DND-41 (cell line): ENCODE measurements at regions not wholly inside any gene's neighbourhood (a gene's known extent, or its start where the extent isn't known, plus 50 kb on each side); places are given as distances from the start of the nearest gene placed in this dataset.

ENCODE experiments used
- ATAC-seq: fragments of 200-7000 bp; cut with Tn5 transposase; 3 replicates; pipeline ENCODE4 v1.9.1; 2021; ENCODE audit warnings: low read depth; ENCODE audit not compliant: insufficient read depth
- DNase-seq: peaks from one replicate; pipeline ENCODE4 v3.0.0-alpha.2; 2020
- H2AFZ ChIP-seq: 2 replicates; pipeline ENCODE4 v1.6.0; 2012; ENCODE audit warnings: low read depth, low read length
- H3K27ac ChIP-seq: 2 replicates; pipeline ENCODE4 v1.5.1; 2012; ENCODE audit warnings: low read length, inconsistent platforms
- H3K27me3 ChIP-seq: fragments of 200-600 bp; sonication (generic); 2 replicates; pipeline ENCODE4 v1.6.0; 2012; ENCODE audit warnings: low read length, mild to moderate bottlenecking, inconsistent platforms; ENCODE audit not compliant: insufficient read depth, poor library complexity
- H3K36me3 ChIP-seq: 2 replicates; pipeline ENCODE4 v1.5.1; 2012; ENCODE audit warnings: low read length, inconsistent platforms; ENCODE audit not compliant: insufficient read depth
- H3K4me1 ChIP-seq: 2 replicates; pipeline ENCODE4 v1.5.1; 2012; ENCODE audit warnings: mild to moderate bottlenecking, low read length; ENCODE audit not compliant: insufficient read depth
- H3K4me2 ChIP-seq: 2 replicates; pipeline ENCODE4 v1.6.0; 2012; ENCODE audit warnings: mild to moderate bottlenecking, moderate library complexity, low read length, inconsistent platforms; ENCODE audit not compliant: insufficient read depth
- H3K4me3 ChIP-seq, 2 experiments: fragments of 200-600 bp in 1 of 2; shearing (Covaris generic) in 1 of 2; 2 replicates each; pipeline ENCODE4 v1.5.1; 2012 to 2016; ENCODE audit warnings: inconsistent platforms in 2 of 2, low read length in 2 of 2, mild to moderate bottlenecking in 2 of 2, low read depth in 1 of 2, moderate library complexity in 1 of 2
- H3K79me2 ChIP-seq: 2 replicates; pipeline ENCODE4 v1.6.0; 2012; ENCODE audit warnings: low read length, inconsistent platforms; ENCODE audit not compliant: insufficient read depth
- H3K9ac ChIP-seq: 2 replicates; pipeline ENCODE4 v1.6.0; 2012; ENCODE audit warnings: low read depth, mild to moderate bottlenecking, inconsistent platforms, low read length, moderate library complexity
- H3K9me3 ChIP-seq: 2 replicates; pipeline ENCODE4 v1.5.1; 2012; ENCODE audit warnings: low read length, moderate library complexity, mild to moderate bottlenecking, inconsistent platforms; ENCODE audit not compliant: insufficient read depth, severe bottlenecking
- H4K20me1 ChIP-seq: 2 replicates; pipeline ENCODE4 v1.6.0; 2012; ENCODE audit warnings: low read length; ENCODE audit not compliant: insufficient read depth
- EZH2 ChIP-seq: IDR thresholded peaks from 3 replicates; pipeline ENCODE4 v1.6.1; 2012; ENCODE audit warnings: borderline replicate concordance, low read depth, mild to moderate bottlenecking, moderate library complexity, low read length, inconsistent platforms; ENCODE audit not compliant: severe bottlenecking
- TF ChIP-seq, protein P1 (sequence below): IDR thresholded peaks from 2 replicates; pipeline ENCODE4 v1.5.1; 2012; ENCODE audit warnings: borderline replicate concordance, low read length, moderate library complexity, mild to moderate bottlenecking; ENCODE audit not compliant: poor library complexity, severe bottlenecking; ENCODE audit errors: extremely low read depth

DNA sequence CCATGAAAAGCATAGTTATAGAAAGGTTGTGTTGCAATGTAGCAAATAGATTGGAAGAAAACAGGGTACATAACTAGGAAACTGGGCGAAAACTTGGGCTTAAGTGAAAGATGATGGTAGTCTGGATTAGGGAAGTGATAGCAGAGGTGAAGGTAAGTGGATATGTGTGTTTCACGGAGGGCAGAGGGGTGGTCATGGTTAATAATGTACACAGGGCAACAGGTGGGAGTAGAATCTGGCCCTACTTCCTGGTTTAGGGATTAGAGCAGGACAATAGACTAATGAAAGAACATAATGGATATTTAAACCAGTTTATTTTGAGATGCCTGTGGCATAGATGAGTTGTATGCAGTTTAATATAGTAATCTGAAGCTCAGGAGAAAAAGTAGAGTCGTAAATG lies 257.3 kb upstream of the SPRY2 start:
- Histone ChIP-seq H4K20me1 (no peaks in the 10 kb centered on the region), H3K79me2 (no peaks in the 10 kb centered on the region), H2AFZ (no peak overlapping the region), H3K4me3 (no peak overlapping the region), H3K9me3 (no peaks in the 10 kb centered on the region), H3K4me2 (no peak overlapping the region), H3K4me1 (no peaks in the 10 kb centered on the region), H3K27me3 (no peaks in the 10 kb centered on the region), H3K36me3 (no peaks in the 10 kb centered on the region), H3K9ac (no peak overlapping the region), H3K27ac (no peak overlapping the region)
- DNase-seq (no peak), ATAC-seq (no peak)
- TF ChIP-seq, protein P1, sequence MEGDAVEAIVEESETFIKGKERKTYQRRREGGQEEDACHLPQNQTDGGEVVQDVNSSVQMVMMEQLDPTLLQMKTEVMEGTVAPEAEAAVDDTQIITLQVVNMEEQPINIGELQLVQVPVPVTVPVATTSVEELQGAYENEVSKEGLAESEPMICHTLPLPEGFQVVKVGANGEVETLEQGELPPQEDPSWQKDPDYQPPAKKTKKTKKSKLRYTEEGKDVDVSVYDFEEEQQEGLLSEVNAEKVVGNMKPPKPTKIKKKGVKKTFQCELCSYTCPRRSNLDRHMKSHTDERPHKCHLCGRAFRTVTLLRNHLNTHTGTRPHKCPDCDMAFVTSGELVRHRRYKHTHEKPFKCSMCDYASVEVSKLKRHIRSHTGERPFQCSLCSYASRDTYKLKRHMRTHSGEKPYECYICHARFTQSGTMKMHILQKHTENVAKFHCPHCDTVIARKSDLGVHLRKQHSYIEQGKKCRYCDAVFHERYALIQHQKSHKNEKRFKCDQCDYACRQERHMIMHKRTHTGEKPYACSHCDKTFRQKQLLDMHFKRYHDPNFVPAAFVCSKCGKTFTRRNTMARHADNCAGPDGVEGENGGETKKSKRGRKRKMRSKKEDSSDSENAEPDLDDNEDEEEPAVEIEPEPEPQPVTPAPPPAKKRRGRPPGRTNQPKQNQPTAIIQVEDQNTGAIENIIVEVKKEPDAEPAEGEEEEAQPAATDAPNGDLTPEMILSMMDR: no peak
- TF ChIP-seq EZH2: no peak

DNA sequence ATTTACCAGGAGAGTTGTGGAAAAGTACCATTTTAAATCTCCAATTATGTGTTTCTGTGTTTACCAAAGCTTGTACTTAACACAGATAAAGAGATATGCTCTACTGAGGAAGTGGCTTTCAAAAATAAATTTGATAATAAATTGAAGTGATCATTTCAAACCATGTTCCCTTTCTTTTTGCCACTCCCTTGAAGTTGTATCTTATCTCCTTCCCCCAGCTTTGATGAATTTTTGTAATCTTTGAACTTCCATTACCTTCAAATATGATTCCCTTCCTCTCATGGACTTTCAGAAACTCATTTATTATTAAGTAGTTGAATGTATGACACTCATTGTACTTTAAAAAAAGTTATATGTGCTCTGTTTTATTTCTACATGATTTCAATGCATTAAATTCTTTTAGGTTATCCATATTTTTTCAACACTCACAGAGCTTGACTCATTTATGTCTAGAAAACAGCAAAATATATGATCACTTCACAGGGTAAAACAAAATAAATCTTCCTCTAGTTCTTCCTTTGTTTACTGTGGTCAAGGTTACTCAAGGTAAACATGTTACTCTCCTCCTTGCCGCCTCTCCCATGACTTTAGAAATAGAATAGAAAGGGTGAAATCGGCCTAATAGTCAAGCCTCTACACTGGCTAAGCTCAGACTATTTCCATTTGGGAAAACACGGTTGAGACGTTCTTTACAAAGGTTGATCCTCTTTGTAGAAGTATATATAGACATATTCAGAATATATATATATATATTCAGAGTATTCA lies 251.2 kb upstream of the SPRY2 start:
- ATAC-seq (no peak), DNase-seq (no peak)
- H3K27ac ChIP-seq: no peak overlapping the region
- no peak overlapping the region for H3K4me2 ChIP-seq
- H4K20me1 ChIP-seq: no peaks in the 10 kb centered on the region
- no peaks in the 10 kb centered on the region for H3K4me1 ChIP-seq
- H3K27me3 ChIP-seq: no peaks in the 10 kb centered on the region
- no peaks in the 10 kb centered on the region for H3K79me2 ChIP-seq
- no peak overlapping the region for H3K4me3 ChIP-seq
- H3K9me3 ChIP-seq: no peaks in the 10 kb centered on the region
- no peak overlapping the region for H2AFZ ChIP-seq
- H3K9ac ChIP-seq: no peak overlapping the region
- TF ChIP-seq, protein P1: no peak
- TF ChIP-seq EZH2: no peak
- H3K36me3 ChIP-seq: no peaks in the 10 kb centered on the region

DNA sequence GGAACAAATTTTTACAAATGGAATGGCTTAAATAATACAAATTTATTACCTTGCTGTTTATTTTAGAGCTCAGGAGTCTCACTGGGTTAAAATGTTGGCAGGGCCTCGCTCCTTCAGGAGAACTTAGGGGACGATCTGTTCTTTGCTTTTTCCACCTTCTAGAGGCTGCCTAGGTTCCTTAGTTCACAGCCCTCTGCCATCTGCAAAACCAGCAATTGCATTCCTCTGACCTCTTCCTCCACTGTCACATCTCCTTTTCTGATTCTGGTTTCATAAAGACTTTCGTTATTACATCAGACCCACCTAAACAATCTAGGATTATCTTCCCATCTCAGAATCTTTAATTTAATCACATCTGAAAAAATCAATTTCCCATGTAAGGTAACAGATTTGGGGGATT lies 249.6 kb upstream of the SPRY2 start:
- DNase-seq (no peak), ATAC-seq (no peak)
- no peak overlapping the region for H2AFZ ChIP-seq
- H3K4me2 ChIP-seq: no peak overlapping the region
- TF ChIP-seq, protein P1: no peak
- TF ChIP-seq EZH2: no peak
- H3K9me3 ChIP-seq: no peaks in the 10 kb centered on the region
- H3K79me2 ChIP-seq: no peaks in the 10 kb centered on the region
- no peak overlapping the region for H3K9ac ChIP-seq
- H3K4me3 ChIP-seq: no peak overlapping the region
- no peaks in the 10 kb centered on the region for H3K27me3 ChIP-seq
- no peaks in the 10 kb centered on the region for H4K20me1 ChIP-seq
- H3K27ac ChIP-seq: no peak overlapping the region
- no peaks in the 10 kb centered on the region for H3K36me3 ChIP-seq
- H3K4me1 ChIP-seq: no peaks in the 10 kb centered on the region
